GM12891 (cell line): ENCODE measurements at regions not wholly inside any gene's neighbourhood (a gene's known extent, or its start where the extent isn't known, plus 50 kb on each side); places are given as distances from the start of the nearest gene placed in this dataset.

ENCODE experiments used
- DNase-seq: peaks from one replicate; pipeline ENCODE4 v3.0.0; 2011; ENCODE audit warnings: low spot score; ENCODE audit not compliant: insufficient read length
- FAIRE-seq: peaks from 2 replicates; lab custom pipeline; 2011; peaks lifted over from hg19 to GRCh38; lab: Jason Lieb, UNC
- PAX5 ChIP-seq: IDR thresholded peaks from 2 replicates; pipeline ENCODE4 v1.6.1; 2011; ENCODE audit warnings: low read length, moderate library complexity, mild to moderate bottlenecking; ENCODE audit not compliant: insufficient read depth, severe bottlenecking
- POLR2A ChIP-seq: IDR thresholded peaks from 2 replicates; pipeline ENCODE4 v1.6.1; 2011; ENCODE audit warnings: low read depth, low read length, control low read depth
- POLR2AphosphoS5 ChIP-seq: IDR thresholded peaks from 2 replicates; pipeline ENCODE4 v1.6.1; 2011; ENCODE audit warnings: low read depth, low read length, control low read depth
- POU2F2 ChIP-seq: IDR thresholded peaks from 2 replicates; pipeline ENCODE4 v1.6.1; 2011; ENCODE audit warnings: low read depth, mild to moderate bottlenecking, control low read depth, low read length, moderate library complexity
- SPI1 ChIP-seq: IDR thresholded peaks from 2 replicates; pipeline ENCODE4 v1.6.1; 2011; ENCODE audit warnings: low read depth, low read length, control low read depth
- TAF1 ChIP-seq: IDR thresholded peaks from 2 replicates; pipeline ENCODE4 v1.6.1; 2011; ENCODE audit warnings: low read depth, low read length, control low read depth

GRCh38 chr4:180850318-180850940, 1392.8 kb upstream of the TENM3 start:
- FAIRE-seq = no peak
- TF ChIP-seq POU2F2 = no peak
- TF ChIP-seq TAF1 = no peak
- no peak for TF ChIP-seq SPI1
- no peak for TF ChIP-seq POLR2AphosphoS5
- TF ChIP-seq POLR2A = no peak
- no peak for TF ChIP-seq PAX5
- DNase-seq = no peak

- TF ChIP-seq TAF1 (no peak), POLR2AphosphoS5 (no peak), SPI1 (no peak), POU2F2 (no peak), POLR2A (no peak), PAX5 (no peak)
- FAIRE-seq = no peak
- DNase-seq = no peak
Observed at GRCh38 chr4:180852738-180853137, 1390.5 kb upstream of the TENM3 start.

- DNase-seq (no peak), FAIRE-seq (no peak)
- TF ChIP-seq TAF1 (no peak), POLR2AphosphoS5 (no peak), PAX5 (no peak), POLR2A (no peak), POU2F2 (no peak), SPI1 (no peak)
Observed at GRCh38 chr4:180855184-180855583, 1388.0 kb upstream of the TENM3 start.

GRCh38 chr4:180860089-180860720, 1383.0 kb upstream of the TENM3 start:
- FAIRE-seq (no peak), DNase-seq (no peak)
- TF ChIP-seq POU2F2 (no peak), PAX5 (no peak), TAF1 (no peak), POLR2AphosphoS5 (no peak), SPI1 (no peak), POLR2A (no peak)

GRCh38 chr4:180861651-180862050, 1381.6 kb upstream of the TENM3 start:
- no peak for TF ChIP-seq POLR2AphosphoS5
- TF ChIP-seq SPI1 = no peak
- TF ChIP-seq TAF1 = no peak
- no peak for TF ChIP-seq POLR2A
- no peak for TF ChIP-seq POU2F2
- TF ChIP-seq PAX5 = no peak
- FAIRE-seq (no peak), DNase-seq (no peak)

GRCh38 chr4:180866933-180867643, 1376.1 kb upstream of the TENM3 start:
- DNase-seq (no peak), FAIRE-seq (no peak)
- TF ChIP-seq POU2F2 = no peak

- no peak for DNase-seq
- TF ChIP-seq PAX5 (no peak), POU2F2 (no peak), POLR2A (no peak), POLR2AphosphoS5 (no peak)
- FAIRE-seq = no peak
Observed at GRCh38 chr4:180870623-180871022, 1372.6 kb upstream of the TENM3 start.

GRCh38 chr4:180898305-180898704, 1344.9 kb upstream of the TENM3 start:
- no peak for DNase-seq
- no peak for FAIRE-seq
- TF ChIP-seq TAF1 (no peak), PAX5 (no peak), POLR2A (no peak), POLR2AphosphoS5 (no peak), POU2F2 (no peak), SPI1 (no peak)

- DNase-seq (no peak), FAIRE-seq (no peak)
- no peak for TF ChIP-seq SPI1
- no peak for TF ChIP-seq PAX5
- no peak for TF ChIP-seq POLR2A
- TF ChIP-seq TAF1 = no peak
- no peak for TF ChIP-seq POU2F2
- TF ChIP-seq POLR2AphosphoS5 = no peak
Observed at GRCh38 chr4:180900781-180901180, 1342.4 kb upstream of the TENM3 start.

GRCh38 chr4:180909279-180909678, 1333.9 kb upstream of the TENM3 start:
- FAIRE-seq (no peak), DNase-seq (no peak)

More at GRCh38 chr4:180909279-180909678, 1333.9 kb upstream of the TENM3 start:
- TF ChIP-seq POLR2AphosphoS5 (no peak), POU2F2 (no peak), PAX5 (no peak), POLR2A (no peak), SPI1 (no peak), TAF1 (no peak)
